ENCODE measurements at regions not wholly inside any gene's neighbourhood (a gene's known extent, or its start where the extent isn't known, plus 50 kb on each side); places are given as distances from the start of the nearest gene placed in this dataset.
"Not testable (repeated sequence)": the region's sequence is repeated elsewhere in the genome, so short reads cannot be mapped to it uniquely, and the experiment has no call there.

DNA sequence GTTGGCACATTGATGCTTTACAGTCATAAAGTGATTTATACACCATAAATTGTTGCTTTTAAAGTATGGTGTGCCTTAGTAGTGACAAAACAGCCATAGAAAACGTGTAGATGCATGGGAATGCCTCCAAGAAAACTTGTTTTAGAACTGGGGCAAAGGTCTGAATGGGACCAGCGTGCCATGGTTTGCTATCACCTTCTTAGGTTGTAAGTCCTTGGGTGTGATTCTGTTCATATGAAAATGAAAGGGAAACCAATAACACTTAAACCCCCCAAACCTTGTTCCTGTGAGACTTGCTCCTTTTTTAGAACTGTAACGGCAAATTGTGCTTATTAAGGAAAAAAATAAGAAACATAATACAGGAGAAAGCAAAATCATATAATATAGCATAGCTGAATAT, 603.3 kb upstream of the SLITRK6 start:
- in situ Hi-C loops (cut with HindIII; ENCODE audit: low pct_unique_long_range_greater_than_20kb, low sequenced_read_pairs) = no loop called here
- no peak for DNase-seq (ENCODE audit: low read depth)

GRCh38 chr13:86403181-86403580, 604.0 kb upstream of the SLITRK6 start:
- in situ Hi-C loops (cut with HindIII; ENCODE audit: low pct_unique_long_range_greater_than_20kb, low sequenced_read_pairs) = no loop called here
- no peak for DNase-seq (ENCODE audit: low read depth)

DNA sequence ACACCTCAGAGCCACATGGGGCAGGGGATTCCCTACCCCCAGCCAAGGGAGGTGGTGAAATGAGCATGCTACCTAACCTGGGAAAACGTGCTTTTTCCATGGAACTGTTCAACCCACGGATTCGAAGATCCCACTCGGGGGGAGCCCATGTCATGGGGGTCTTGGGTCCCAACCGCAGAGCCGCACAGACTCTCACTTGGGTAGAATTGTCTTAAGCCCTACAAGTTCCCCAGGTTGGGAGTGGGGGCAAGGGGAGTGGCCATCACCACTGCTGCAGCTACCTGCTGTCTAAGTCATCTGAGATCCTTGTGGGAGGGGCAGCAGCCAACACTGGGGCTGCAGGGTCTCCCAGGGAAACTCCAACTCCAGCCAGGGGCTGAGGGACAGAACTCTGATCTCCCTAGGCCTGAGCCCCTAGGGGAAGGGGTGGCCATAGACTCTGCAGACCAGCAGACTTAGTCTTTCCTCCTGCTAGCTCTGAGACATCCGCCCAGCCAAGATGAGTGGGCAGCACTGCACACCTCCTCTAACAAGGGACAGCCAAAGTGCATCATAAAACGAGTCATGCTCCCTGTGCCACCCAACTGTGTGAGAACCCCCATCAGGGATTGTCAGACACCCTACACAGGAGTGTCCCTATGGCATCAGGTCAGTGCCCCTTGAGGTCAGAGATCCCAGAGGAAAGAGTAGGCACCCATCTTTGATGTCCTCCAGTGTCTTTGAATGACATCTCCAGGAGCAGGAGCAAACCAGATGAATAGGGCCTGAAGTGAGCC, 610.4 kb upstream of the SLITRK6 start:
- no peak for DNase-seq (ENCODE audit: low read depth)
- in situ Hi-C loops (cut with HindIII; ENCODE audit: low pct_unique_long_range_greater_than_20kb, low sequenced_read_pairs) = no loop called here

DNA sequence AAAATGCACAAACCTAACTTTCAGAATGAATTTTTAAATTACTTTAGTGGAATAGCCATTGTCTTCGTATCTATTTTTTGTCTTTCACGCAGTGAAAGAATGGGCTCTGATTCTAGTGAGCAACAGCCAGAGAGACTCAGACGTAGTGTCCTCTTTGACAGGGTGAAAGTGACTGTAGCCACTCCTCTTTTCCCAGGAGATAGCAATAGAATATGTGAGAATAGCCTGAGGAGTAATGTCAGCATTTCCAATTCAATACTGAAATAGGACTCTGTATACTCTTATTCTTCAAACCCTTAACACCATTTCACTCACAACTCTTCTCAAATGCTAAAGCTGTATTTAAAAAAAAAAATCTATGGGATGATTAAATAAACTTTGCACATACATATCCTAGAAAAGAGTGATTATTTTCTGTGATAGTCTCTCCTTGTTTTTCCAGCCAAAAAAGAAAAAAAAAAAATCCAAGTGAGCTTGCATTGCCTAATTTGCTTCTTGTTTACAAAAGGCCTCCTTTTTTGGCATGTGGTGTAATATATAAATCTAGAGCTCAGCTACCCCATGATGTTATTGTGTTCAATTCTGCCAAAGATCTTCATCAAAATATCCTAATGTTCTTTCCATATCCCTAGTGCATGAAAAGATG, 626.1 kb upstream of the SLITRK6 start:
- no peak for DNase-seq (ENCODE audit: low read depth)
- in situ Hi-C loops (cut with HindIII; ENCODE audit: low pct_unique_long_range_greater_than_20kb, low sequenced_read_pairs) = no loop called here

GRCh38 chr13:86426437-86426836, 627.2 kb upstream of the SLITRK6 start:
- in situ Hi-C loops (cut with HindIII; ENCODE audit: low pct_unique_long_range_greater_than_20kb, low sequenced_read_pairs) = no loop called here
- no peak for DNase-seq (ENCODE audit: low read depth)

- in situ Hi-C loops (cut with HindIII; ENCODE audit: low pct_unique_long_range_greater_than_20kb, low sequenced_read_pairs) = no loop called here
- no peak for DNase-seq (ENCODE audit: low read depth)
Measured at GRCh38 chr13:86429756-86430155, 630.5 kb upstream of the SLITRK6 start.

- in situ Hi-C loops (cut with HindIII; ENCODE audit: low pct_unique_long_range_greater_than_20kb, low sequenced_read_pairs) = no loop called here
- no peak for DNase-seq (ENCODE audit: low read depth)
Measured at GRCh38 chr13:86438034-86438433, 638.8 kb upstream of the SLITRK6 start.

DNA sequence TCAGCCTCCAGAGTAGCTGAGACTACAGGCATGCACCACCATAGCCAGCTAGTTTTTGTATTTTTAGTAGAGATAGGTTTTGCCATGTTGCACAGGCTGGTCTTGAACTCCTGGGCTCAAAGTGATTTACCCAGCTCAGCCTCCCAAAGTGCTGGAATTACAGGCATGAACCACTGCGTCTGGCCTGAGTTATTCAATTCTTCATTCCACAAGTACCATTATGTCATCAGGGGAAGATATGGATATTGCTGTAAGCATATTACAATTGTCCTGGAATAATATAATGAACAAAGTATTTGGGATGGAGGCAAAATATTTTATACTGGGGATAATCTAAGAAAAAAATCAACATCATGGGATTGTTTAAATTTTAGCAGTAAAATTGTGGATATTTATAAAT, 646.0 kb upstream of the SLITRK6 start:
- in situ Hi-C loops (cut with HindIII; ENCODE audit: low pct_unique_long_range_greater_than_20kb, low sequenced_read_pairs) = no loop called here
- no peak for DNase-seq (ENCODE audit: low read depth)

- DNase-seq (ENCODE audit: low read depth) = no peak
- in situ Hi-C loops (cut with HindIII; ENCODE audit: low pct_unique_long_range_greater_than_20kb, low sequenced_read_pairs) = no loop called here
Measured at GRCh38 chr13:86445672-86446071, 646.5 kb upstream of the SLITRK6 start.

DNA sequence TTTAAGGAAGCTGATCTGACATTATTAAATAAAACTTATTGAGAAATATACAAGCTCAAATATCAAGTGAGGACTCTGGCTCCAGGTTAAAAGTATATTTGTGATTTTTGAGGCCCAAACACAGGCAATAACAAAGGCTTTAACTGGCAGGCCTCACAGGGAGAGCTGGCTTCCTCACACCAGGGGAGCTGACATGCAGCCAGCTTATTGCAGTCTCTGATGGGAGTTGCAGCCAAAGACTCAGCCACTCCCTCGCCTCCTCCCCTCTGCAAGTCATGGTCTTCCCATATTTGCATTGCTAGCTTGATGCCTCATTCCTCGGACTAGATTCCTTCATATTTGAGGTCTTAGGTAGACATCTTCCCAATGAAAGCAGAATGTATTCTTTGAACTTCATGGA, 647.1 kb upstream of the SLITRK6 start:
- DNase-seq (ENCODE audit: low read depth) = no peak
- in situ Hi-C loops (cut with HindIII; ENCODE audit: low pct_unique_long_range_greater_than_20kb, low sequenced_read_pairs) = no loop called here

DNA sequence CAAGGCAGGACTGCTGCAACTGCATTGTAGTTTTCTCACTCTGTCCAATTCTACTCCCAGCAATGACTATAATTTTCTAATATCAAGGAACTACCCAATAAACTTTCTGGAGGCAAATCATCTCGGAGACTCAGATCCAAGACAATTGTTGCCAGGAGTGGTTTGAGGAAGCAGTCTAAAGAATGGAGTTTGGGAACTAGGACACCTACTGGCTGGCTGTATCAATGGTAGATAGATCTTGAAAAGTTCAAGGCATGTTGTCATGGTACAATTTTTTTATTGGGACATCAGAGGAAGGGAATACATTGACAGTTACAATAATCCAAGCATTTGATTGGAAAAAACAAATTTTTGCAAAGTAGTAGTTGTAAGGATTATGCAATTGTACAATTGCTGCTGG, 648.3 kb upstream of the SLITRK6 start:
- in situ Hi-C loops (cut with HindIII; ENCODE audit: low pct_unique_long_range_greater_than_20kb, low sequenced_read_pairs) = no loop called here
- DNase-seq (ENCODE audit: low read depth) = no peak

DNA sequence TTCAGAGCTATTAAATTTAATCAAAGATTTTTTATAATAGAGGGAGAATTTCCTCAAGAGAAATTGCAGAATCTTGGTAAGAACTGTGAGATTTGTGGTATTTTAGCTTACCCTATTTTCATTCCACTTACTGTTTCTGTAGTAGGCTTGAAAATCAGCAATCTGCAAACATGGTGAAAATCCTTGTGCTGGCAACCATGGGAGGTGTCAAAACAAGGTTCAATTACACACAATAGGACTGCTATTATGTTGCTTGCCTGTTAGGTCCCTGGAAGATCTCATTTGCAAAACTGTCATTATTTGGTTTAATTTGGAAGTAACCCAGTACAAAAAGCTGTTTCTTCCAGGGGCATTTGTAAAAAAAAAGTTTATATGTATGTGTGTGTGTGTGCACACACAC, 662.8 kb upstream of the SLITRK6 start:
- in situ Hi-C loops (cut with HindIII; ENCODE audit: low pct_unique_long_range_greater_than_20kb, low sequenced_read_pairs) = no loop called here
- DNase-seq (ENCODE audit: low read depth) = no peak

DNA sequence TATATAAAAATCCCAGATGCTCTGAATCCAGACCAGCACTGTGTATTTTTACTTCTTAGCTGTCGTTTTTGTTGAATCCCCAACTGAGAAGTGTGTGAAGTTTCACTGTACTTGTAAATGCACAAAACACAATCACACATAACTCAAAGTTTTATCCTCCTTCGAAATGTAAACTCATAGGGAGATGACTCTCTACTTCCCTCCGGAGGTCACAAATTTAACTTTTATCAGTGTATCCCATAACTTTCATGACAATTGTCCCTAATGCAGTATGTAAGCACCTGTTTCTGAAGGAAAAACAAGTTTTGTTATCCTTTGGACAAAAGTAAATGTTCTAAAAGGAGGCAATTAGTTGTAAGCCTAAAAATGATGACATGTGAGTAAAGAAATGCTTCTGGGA, 665.0 kb upstream of the SLITRK6 start:
- DNase-seq (ENCODE audit: low read depth) = no peak
- in situ Hi-C loops (cut with HindIII; ENCODE audit: low pct_unique_long_range_greater_than_20kb, low sequenced_read_pairs) = no loop called here

DNA sequence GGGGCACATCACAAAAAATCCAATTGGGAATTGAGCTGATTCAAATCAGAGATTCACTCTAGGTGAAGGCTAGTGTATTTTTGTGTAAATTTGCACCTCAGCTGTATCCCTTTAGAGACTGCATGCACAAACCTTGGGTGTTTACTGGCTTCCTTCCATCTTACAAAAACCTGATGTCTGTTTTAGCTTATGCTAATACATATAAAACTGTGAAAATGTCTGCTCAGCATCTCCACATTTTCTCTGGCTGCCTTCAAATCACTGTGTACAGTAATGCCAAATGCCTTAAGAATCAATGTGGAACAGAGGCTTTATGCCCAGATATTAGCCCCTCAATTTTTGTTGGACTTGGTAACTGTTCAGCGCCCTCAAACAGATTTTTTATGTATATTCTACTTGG, 675.8 kb upstream of the SLITRK6 start:
- DNase-seq (ENCODE audit: low read depth) = no peak
- in situ Hi-C loops (cut with HindIII; ENCODE audit: low pct_unique_long_range_greater_than_20kb, low sequenced_read_pairs) = no loop called here

DNA sequence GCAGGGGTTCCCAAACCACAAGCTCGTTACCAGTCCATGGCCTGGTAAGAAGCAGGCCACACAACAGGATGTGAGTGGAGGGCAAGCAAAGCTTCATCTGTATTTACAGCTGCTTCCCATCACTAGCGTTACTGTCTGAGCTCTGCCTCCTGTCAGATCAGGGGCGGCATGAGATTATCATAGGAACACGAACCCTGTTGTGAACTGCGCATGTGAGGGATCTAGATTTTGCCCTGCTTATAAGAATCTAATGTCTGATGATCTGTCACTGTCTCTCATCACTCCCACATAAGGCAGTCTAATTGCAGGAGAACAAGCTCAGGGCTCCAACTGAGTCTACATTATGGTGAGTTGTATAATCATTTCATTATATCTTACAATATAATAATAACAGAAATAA, 677.4 kb upstream of the SLITRK6 start:
- no peak for DNase-seq (ENCODE audit: low read depth)
- in situ Hi-C loops (cut with HindIII; ENCODE audit: low pct_unique_long_range_greater_than_20kb, low sequenced_read_pairs) = no loop called here

GRCh38 chr13:86486582-86486981, 687.4 kb upstream of the SLITRK6 start:
- in situ Hi-C loops (cut with HindIII; ENCODE audit: low pct_unique_long_range_greater_than_20kb, low sequenced_read_pairs) = no loop called here
- no peak for DNase-seq (ENCODE audit: low read depth)

DNA sequence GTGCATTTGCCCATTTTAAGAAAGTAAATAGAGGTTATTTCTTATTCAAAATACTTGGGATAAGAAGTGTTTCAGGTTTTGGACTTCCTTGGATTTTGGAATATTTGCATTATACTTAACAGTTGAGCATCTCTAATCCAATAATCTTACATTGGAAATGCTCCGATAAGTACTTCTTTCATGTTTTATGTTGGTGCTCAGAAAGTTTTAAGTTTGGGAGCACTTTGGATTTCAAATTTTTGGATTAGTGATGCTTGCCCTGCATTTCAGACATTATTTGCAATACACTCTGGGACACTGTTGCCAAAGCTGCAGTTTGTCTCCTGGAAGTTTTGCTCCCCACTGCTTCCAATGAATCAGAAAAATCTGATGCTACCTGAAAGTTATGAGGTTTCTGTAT, 691.9 kb upstream of the SLITRK6 start:
- no peak for DNase-seq (ENCODE audit: low read depth)
- in situ Hi-C loops (cut with HindIII; ENCODE audit: low pct_unique_long_range_greater_than_20kb, low sequenced_read_pairs) = no loop called here

- in situ Hi-C loops (cut with HindIII; ENCODE audit: low pct_unique_long_range_greater_than_20kb, low sequenced_read_pairs); DNase-seq (ENCODE audit: low read depth): not testable (repeated sequence)
Measured at GRCh38 chr13:86501931-86502330, 702.7 kb upstream of the SLITRK6 start.

DNA sequence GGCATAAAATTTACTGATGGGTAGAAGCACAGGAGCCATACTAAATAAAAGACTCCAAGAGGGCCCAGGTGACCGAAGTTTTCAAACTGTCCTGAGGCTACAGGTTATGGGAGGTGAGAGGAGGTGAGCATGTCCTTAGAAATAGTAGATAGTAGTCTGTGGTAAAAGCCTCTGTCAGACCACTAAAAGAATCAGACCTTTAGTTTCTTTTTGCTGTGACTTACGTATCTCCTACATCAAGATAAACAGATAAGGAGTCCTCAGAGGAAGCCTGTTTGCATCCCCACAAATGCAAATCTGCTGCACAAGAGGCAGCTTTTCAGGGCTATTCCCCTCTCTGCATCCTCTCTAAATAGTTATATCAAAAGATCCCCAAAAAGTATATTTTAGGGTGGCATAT, 711.6 kb upstream of the SLITRK6 start:
- in situ Hi-C loops (cut with HindIII; ENCODE audit: low pct_unique_long_range_greater_than_20kb, low sequenced_read_pairs) = no loop called here
- no peak for DNase-seq (ENCODE audit: low read depth)

GRCh38 chr13:86541461-86541860, 742.2 kb upstream of the SLITRK6 start:
- DNase-seq (ENCODE audit: low read depth) = no peak
- in situ Hi-C loops (cut with HindIII; ENCODE audit: low pct_unique_long_range_greater_than_20kb, low sequenced_read_pairs) = no loop called here
